DMS 273 (cell line): ENCODE measurements at regions not wholly inside any gene's neighbourhood (a gene's known extent, or its start where the extent isn't known, plus 50 kb on each side); places are given as distances from the start of the nearest gene placed in this dataset.

ENCODE experiments used
- DNase-seq: peaks from one replicate; lab custom pipeline; 2025; ENCODE audit not compliant: unreplicated experiment; lab: John Stamatoyannopoulos, UW

GRCh38 chr15:31472636-31473384, 146.2 kb downstream of the KLF13 start:
- peak; percentile 82 for DNase-seq

GRCh38 chr15:31473385-31474058, 146.9 kb downstream of the KLF13 start:
- DNase-seq: peak; percentile 11

GRCh38 chr15:31474059-31474868, 147.6 kb downstream of the KLF13 start:
- no peak for DNase-seq

GRCh38 chr15:31476236-31476810, 149.7 kb downstream of the KLF13 start:
- no peak for DNase-seq

- DNase-seq: no peak
Measured at GRCh38 chr15:31476866-31477265, 150.2 kb downstream of the KLF13 start.

- no peak for DNase-seq
Measured at GRCh38 chr15:31477301-31477700, 150.7 kb downstream of the KLF13 start.

GRCh38 chr15:31477851-31478701, 151.4 kb downstream of the KLF13 start:
- no peak for DNase-seq

- no peak for DNase-seq
Measured at GRCh38 chr15:31478702-31479221, 152.1 kb downstream of the KLF13 start.

- peak; percentile 75 for DNase-seq
Measured at GRCh38 chr15:31480356-31481025, 153.9 kb downstream of the KLF13 start.

- DNase-seq: no peak
Measured at GRCh38 chr15:31481142-31481541, 154.5 kb downstream of the KLF13 start.

- no peak for DNase-seq
Measured at GRCh38 chr15:31482122-31482922, 155.7 kb downstream of the KLF13 start.

GRCh38 chr15:31483053-31483985, 156.7 kb downstream of the KLF13 start:
- no peak for DNase-seq

- DNase-seq: no peak
Measured at GRCh38 chr15:31483986-31484951, 157.6 kb downstream of the KLF13 start.

- no peak for DNase-seq
Measured at GRCh38 chr15:31484986-31485385, 158.4 kb downstream of the KLF13 start.

GRCh38 chr15:31485431-31485830, 158.8 kb downstream of the KLF13 start:
- no peak for DNase-seq

GRCh38 chr15:31485911-31486461, 159.4 kb downstream of the KLF13 start:
- DNase-seq: no peak
